EH (cell line): ENCODE measurements at regions not wholly inside any gene's neighbourhood (a gene's known extent, or its start where the extent isn't known, plus 50 kb on each side); places are given as distances from the start of the nearest gene placed in this dataset.

Source experiments
- DNase-seq: peaks from one replicate; pipeline ENCODE4 v3.0.0-alpha.2; 2015; ENCODE audit warnings: low read depth

- peak; percentile 32 for DNase-seq
These were observed 78.2 kb downstream of the PTGR3 start for GRCh38 chr18:75130591-75131328.

GRCh38 chr18:75129717-75130477, 79.0 kb downstream of the PTGR3 start:
- DNase-seq = no peak

- no peak for DNase-seq
These were observed 79.8 kb downstream of the PTGR3 start for GRCh38 chr18:75128911-75129716.

DNA sequence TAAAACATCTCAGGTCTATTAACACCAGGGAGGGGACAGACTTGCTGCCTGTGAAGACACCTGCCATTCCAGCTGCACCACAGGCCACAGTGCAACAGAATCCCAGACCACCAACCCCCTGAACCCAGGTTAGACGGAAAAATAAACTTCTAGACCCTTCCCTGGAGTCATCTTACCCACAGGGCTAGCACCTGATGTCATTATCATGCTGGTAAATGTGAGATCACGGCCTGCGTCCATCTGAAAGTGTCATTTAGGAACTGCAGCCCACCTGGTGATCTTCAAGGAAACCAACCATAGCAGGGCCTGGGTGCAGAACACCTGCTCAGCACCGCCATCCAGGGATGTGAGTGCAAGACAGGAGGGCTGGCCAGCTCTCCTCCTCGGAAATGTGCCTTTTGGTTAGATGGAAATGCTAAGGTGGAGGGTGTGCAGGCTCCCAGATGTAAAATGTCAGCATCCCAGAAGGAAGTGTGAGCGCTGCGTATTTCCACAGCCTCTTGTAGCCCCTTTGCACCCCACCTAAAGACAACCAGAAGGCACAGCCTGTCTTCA, 80.8 kb downstream of the PTGR3 start:
- DNase-seq = no peak

DNA sequence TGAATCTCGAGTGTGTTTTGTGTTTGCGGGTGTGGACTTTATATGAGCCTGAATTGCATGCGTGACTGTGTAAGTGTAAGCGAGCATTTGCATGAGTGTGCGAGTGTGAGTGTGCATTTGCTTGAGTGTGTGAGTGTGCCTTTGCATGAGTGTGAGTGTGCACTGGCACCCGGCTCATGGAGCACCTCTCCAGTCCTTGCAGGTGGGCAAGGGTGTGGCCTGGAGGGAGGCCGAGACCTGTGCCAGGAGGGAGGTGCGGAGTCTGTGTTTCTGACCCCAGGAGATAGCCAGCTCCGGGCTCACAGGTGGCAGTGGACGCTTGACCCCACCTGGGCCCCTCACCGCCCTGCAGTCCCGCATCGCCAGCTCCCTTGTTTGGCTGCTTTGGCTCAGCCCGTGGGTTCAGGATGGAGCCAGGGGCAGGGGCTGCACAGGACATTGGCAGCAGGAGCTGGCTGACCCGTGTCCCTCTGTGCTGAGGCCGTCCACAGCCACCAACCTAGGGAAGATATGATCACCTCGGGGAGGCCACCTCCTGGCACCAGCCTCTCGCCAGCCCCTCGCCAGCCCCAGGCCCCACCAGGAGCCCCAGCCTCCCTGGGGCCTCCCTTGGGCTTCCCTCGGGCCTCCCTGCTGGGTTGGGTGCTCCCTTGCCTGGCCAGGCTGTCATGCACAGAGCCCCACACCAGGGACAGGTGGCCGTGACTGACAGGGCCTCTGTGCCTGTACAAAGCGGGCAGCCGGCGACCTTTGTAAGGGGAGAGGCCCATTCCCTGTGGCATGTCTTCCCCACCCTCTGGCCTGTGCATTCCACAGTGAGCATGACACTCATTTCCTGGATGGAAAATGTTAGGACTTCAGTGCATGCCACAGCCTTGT, 81.6 kb downstream of the PTGR3 start:
- DNase-seq = peak; percentile 45

DNA sequence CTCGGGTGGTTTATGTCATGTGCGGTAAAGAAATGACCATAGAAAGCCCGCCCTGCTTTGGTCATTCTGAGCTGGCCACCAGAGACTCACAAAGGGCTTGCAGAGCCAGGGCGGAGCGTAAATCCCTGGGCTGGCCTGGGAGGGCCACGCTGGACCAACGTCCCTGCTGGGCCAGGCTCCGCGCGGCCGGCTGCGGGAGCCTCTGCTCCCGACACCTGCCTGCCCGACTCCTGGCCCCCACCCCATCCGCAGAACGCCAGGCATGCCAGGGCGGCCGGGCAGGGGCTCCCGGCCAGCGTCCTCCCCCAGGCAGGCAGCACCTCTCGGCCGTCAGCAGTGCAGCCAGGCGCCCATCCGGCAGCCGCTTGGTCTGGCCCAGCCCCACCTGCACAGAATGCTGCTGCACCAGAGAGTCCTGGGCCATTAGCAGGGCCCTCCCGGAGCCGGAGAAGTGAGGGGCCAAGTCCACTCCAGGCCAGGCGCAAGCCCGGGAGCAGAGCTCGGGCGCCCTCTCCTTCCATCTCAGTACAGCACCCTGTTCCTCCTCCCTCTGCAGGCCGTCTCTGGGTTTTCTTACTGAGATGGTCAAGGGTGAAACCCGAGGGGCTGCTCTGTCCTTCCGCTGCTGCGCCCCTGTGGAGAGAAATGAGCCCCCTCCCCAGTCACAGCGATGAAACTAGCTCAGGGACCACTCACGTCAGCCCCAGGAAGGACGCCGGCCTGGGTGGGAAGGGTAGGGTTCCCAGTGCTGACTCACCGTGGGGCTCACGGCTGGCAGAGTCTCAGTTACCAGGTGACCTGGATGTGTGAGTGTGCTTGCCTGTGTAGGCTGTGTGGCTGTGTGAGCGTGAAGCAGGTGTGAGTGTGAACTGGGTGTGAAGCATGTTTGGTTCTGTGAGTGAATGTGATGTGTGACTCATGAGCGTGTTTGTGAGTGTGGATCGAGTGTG, 83.3 kb downstream of the PTGR3 start:
- DNase-seq = no peak

DNA sequence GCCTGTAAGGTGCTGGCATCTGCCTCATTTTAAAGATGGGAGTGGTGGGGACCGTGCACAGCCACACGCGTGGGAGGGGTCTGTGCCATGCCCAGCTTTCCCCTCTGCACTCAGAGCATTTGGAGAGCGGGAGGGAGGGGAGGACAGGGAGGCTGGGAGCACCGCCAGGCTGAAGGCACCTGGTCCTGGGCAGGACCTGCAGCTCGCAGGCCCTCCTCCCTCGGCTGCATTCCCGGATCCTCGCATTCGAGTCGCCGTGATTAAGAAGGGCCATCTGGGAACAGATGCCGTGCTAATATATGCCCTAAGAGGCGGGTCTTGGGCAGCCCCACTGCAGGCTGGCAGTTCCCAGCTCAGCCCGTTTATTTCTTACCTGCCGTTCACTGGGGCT, 84.0 kb downstream of the PTGR3 start:
- no peak for DNase-seq

DNA sequence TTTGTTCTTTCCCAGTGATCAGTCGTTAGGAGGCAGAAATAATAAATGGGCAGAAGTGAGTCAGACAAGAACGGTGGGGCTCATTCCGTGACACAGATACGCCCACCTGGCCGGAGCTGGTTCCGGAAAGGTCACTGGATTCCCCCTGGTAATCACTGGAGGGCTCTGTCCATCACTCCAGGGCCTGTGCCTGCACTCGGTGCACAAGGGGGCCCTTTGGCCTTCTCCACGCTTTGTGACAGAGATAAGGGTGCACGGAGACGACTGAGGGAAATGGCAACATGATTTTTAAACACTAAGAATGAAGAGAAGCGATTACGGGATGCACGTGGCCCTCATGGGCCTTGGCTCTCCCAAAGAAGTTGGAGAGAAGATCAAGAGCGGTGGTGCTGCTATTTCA, 84.4 kb downstream of the PTGR3 start:
- DNase-seq = no peak

DNA sequence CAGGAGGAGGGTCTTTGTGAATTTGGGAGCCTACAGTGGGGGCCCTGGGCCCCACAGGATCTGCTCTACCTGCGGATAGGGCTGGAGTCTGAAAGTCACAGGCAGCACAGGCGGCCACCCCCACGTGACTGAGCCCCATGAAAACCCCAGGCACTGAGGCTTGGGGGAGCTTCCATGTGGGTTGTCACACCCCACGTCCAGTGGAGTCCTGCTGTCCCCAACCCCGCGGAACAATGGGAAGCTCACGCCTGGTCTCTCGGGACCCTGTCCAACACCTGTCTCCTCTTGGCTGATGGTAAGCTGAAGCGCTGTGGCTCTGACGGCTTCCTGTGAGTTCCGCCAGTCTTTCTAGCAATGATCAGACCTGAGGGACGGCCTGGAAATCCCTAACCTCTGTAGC, 85.8 kb downstream of the PTGR3 start:
- no peak for DNase-seq

GRCh38 chr18:75122334-75122958, 86.5 kb downstream of the PTGR3 start:
- DNase-seq = no peak

- peak; percentile 13 for DNase-seq
These were observed 87.7 kb downstream of the PTGR3 start for GRCh38 chr18:75121266-75121665.

- no peak for DNase-seq
These were observed 88.4 kb downstream of the PTGR3 start for GRCh38 chr18:75120521-75120920.

DNA sequence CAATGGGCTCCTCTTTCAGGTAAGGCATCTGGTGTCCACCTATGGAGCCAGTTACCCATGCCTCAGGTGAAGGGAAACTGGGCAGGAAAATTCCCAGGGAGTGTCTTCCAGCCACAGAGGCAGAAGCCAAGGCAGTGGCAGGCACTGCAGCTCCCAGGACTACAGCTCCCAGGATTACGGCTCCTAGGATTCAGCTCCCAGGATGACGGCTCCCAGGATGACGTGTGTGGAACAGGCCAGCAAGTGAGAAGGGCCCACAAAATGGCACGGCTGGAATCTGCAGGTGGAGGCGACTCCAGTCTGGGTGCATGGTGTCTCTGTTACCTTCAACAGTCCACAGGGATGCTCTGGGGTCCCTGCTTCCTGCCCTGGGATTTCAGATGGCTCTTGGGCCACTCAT, 92.1 kb downstream of the PTGR3 start:
- no peak for DNase-seq

- DNase-seq = no peak
These were observed 92.8 kb downstream of the PTGR3 start for GRCh38 chr18:75116165-75116564.

DNA sequence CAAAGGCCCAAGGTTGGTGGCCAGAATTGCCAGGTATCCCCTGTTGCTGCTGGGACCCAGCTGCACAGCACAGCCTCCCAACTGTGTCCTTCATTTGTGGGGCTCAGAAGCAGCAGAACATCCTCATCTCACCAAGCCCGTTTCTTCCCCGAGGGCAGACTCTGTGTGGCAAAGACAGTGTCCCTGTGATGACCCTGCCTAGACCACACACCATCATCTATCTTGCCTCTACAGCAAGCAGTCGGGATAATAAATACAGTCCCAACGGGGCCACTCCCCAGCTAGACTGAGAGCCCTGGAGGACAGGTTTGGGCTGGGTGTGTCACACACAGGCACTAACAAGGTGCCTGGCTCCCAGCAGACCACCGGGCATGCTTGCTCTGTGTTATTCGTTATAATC, 93.4 kb downstream of the PTGR3 start:
- no peak for DNase-seq
